Endothelial cell of umbilical vein (primary cell): ENCODE measurements at regions not wholly inside any gene's neighbourhood (a gene's known extent, or its start where the extent isn't known, plus 50 kb on each side); places are given as distances from the start of the nearest gene placed in this dataset.

Source experiments
- BruUV-seq: library from RNA; stranded (reverse); fragments of 400-500 nt; replicated peaks from 2 replicates; lab custom pipeline; 2021; lab: Mats Ljungman, UMichigan
- CTCF ChIA-PET: fragments of 300-600, 350-600 bp; sonication (Branson Sonifier 250); formaldehyde crosslinking; loops from one replicate; lab custom pipeline; 2021; ENCODE audit warnings: antibody characterized with exemption, inconsistent platforms; lab: Charles Lee
- POLR2A ChIA-PET: fragments of 300-600, 350-600 bp; sonication (Branson Sonifier 250); formaldehyde crosslinking; loops from one replicate; lab custom pipeline; 2021; ENCODE audit warnings: antibody characterized with exemption, inconsistent platforms; lab: Charles Lee
- DNase-seq: peaks from one replicate; pipeline ENCODE4 v3.0.0-alpha.2; 2011; ENCODE audit warnings: low read depth, low spot score
- FAIRE-seq: peaks from 2 replicates; lab custom pipeline; 2011; peaks lifted over from hg19 to GRCh38; lab: Jason Lieb, UNC
- H2AFZ ChIP-seq: 2 replicates; pipeline ENCODE4 v1.6.0; 2012; ENCODE audit warnings: low read depth, low read length, control low read depth, inconsistent platforms
- H3K27ac ChIP-seq: 2 replicates; pipeline ENCODE4 v1.5.1; 2011; ENCODE audit warnings: low read depth, mild to moderate bottlenecking, control low read depth, low read length, moderate library complexity; ENCODE audit not compliant: insufficient read depth
- H3K27me3 ChIP-seq, 2 experiments: 2 replicates each; pipeline versions ENCODE4 v1.6.0 to v1.6.1; 2011; ENCODE audit warnings: low read length in 2 of 2, mixed read lengths in 1 of 2; ENCODE audit not compliant: control insufficient read depth in 2 of 2, insufficient read depth in 2 of 2
- H3K36me3 ChIP-seq, 2 experiments: 2 replicates in 1 of 2; 3 replicates in 1 of 2; pipeline ENCODE4 v1.5.1; 2011; ENCODE audit warnings: low read length in 2 of 2, mild to moderate bottlenecking in 1 of 2, moderate library complexity in 1 of 2; ENCODE audit not compliant: control insufficient read depth in 2 of 2, insufficient read depth in 2 of 2; ENCODE audit errors: extremely low read depth in 1 of 2
- H3K4me1 ChIP-seq: 3 replicates; pipeline ENCODE4 v1.5.1; 2011; ENCODE audit warnings: mild to moderate bottlenecking, low read length; ENCODE audit not compliant: control insufficient read depth, insufficient read depth; ENCODE audit errors: extremely low read depth
- H3K4me2 ChIP-seq: 2 replicates; pipeline ENCODE4 v1.6.1; 2011; ENCODE audit warnings: low read length, control low read depth, mixed read lengths; ENCODE audit not compliant: insufficient read depth
- H3K4me3 ChIP-seq, 3 experiments: fragments of 200-600 bp in 1 of 3; sonication (generic), shearing (Covaris generic) in 1 of 3; replicated peaks in 1 of 3; 2 replicates each; pipeline ENCODE4 v1.5.1; 2011 to 2016; ENCODE audit warnings: control low read depth in 3 of 3, low read length in 3 of 3, mild to moderate bottlenecking in 2 of 3, inconsistent platforms in 1 of 3, low read depth in 1 of 3, moderate library complexity in 1 of 3; ENCODE audit not compliant: insufficient read depth in 1 of 3
- H3K79me2 ChIP-seq: 2 replicates; pipeline ENCODE4 v1.6.0; 2012; ENCODE audit warnings: low read length, inconsistent platforms; ENCODE audit not compliant: control insufficient read depth, insufficient read depth
- H3K9ac ChIP-seq: replicated peaks from 2 replicates; pipeline ENCODE3; 2011; ENCODE audit warnings: low read length, control low read depth; ENCODE audit not compliant: insufficient read depth; ENCODE audit errors: extremely low read depth
- H3K9me1 ChIP-seq: replicated peaks from 3 replicates; pipeline ENCODE4 v1.6.0; 2011; ENCODE audit warnings: mild to moderate bottlenecking, low read length; ENCODE audit not compliant: control insufficient read depth, insufficient read depth; ENCODE audit errors: extremely low read depth
- H3K9me3 ChIP-seq: replicated peaks from 2 replicates; pipeline ENCODE4 v1.5.1; 2012; ENCODE audit warnings: low read length, inconsistent platforms; ENCODE audit not compliant: control insufficient read depth, insufficient read depth
- H4K20me1 ChIP-seq: replicated peaks from 2 replicates; pipeline ENCODE3; 2011; ENCODE audit warnings: mild to moderate bottlenecking, low read length; ENCODE audit not compliant: control insufficient read depth, insufficient read depth; ENCODE audit errors: extremely low read depth
- EZH2 ChIP-seq: IDR thresholded peaks from 2 replicates; pipeline ENCODE4 v1.6.1; 2012; ENCODE audit warnings: borderline replicate concordance, low read depth, mild to moderate bottlenecking, moderate library complexity, low read length, inconsistent platforms; ENCODE audit not compliant: severe bottlenecking
- FOS ChIP-seq: IDR thresholded peaks from 2 replicates; pipeline ENCODE4 v1.6.1; 2011; ENCODE audit warnings: mild to moderate bottlenecking, low read length, moderate library complexity, borderline replicate concordance; ENCODE audit not compliant: insufficient read depth
- GATA2 ChIP-seq: IDR thresholded peaks from 2 replicates; pipeline ENCODE4 v1.7.0; 2011; ENCODE audit warnings: low read depth, mild to moderate bottlenecking, moderate library complexity, mixed read lengths, low read length; ENCODE audit not compliant: insufficient read length, insufficient read depth
- JUN ChIP-seq: IDR thresholded peaks from 2 replicates; pipeline ENCODE4 v1.6.1; 2011; ENCODE audit warnings: borderline replicate concordance, low read depth; ENCODE audit not compliant: insufficient read length, insufficient read depth
- MAX ChIP-seq: IDR thresholded peaks from 2 replicates; pipeline ENCODE4 v1.6.1; 2011; ENCODE audit not compliant: insufficient read depth, insufficient read length
- MYC ChIP-seq: IDR thresholded peaks from one replicate; pipeline ENCODE4 v1.6.1; 2011; ENCODE audit warnings: mild to moderate bottlenecking, low read depth, low read length
- POLR2A ChIP-seq: IDR thresholded peaks from 2 replicates; pipeline ENCODE4 v1.6.1; 2012; ENCODE audit warnings: low read depth, mild to moderate bottlenecking, control low read depth, low read length
- POLR2AphosphoS5 ChIP-seq: IDR thresholded peaks from 2 replicates; pipeline ENCODE4 v1.6.1; 2012; ENCODE audit warnings: low read depth, mild to moderate bottlenecking, control low read depth, low read length, moderate library complexity; ENCODE audit not compliant: insufficient read depth
- dilution Hi-C: fragments of 300-500 bp; cut with MboI; formaldehyde crosslinking; loops from one replicate; pipeline ENCODE4 v1.15.0; 2019; ENCODE audit warnings: low sequenced_read_pairs; ENCODE audit not compliant: extremely low pct_ligation_motif_present
- intact Hi-C: fragments of 100-400 bp; cut with micrococcal nuclease; formaldehyde crosslinking; loops from one replicate; pipeline ENCODE4 v1.10.0; 2022
- TF ChIP-seq, protein P1 (sequence below), 2 donors: IDR thresholded peaks; 1 replicate in 1 of 2; 2 replicates in 1 of 2; pipeline ENCODE4 v1.5.1; 2011; ENCODE audit warnings: low read length in 2 of 2, mild to moderate bottlenecking in 2 of 2, moderate library complexity in 2 of 2, control low read depth in 1 of 2, inconsistent platforms in 1 of 2, low read depth in 1 of 2; ENCODE audit not compliant: insufficient read depth in 1 of 2; ENCODE audit errors: extremely low read depth in 1 of 2

GRCh38 chr4:26264109-26264508, 56.7 kb upstream of the RBPJ start:
- no peak for FAIRE-seq
- BruUV-seq = no TSS peak
- dilution Hi-C loops = no loop called here

More at GRCh38 chr4:26264109-26264508, 56.7 kb upstream of the RBPJ start:
- H4K20me1 ChIP-seq = no peaks in the 10 kb centered on the region
- TF ChIP-seq GATA2 (no peak), JUN (no peak), MYC (no peak), FOS (no peak), POLR2AphosphoS5 (no peak), EZH2 (no peak), POLR2A (no peak), MAX (no peak)
- TF ChIP-seq, protein P1, sequence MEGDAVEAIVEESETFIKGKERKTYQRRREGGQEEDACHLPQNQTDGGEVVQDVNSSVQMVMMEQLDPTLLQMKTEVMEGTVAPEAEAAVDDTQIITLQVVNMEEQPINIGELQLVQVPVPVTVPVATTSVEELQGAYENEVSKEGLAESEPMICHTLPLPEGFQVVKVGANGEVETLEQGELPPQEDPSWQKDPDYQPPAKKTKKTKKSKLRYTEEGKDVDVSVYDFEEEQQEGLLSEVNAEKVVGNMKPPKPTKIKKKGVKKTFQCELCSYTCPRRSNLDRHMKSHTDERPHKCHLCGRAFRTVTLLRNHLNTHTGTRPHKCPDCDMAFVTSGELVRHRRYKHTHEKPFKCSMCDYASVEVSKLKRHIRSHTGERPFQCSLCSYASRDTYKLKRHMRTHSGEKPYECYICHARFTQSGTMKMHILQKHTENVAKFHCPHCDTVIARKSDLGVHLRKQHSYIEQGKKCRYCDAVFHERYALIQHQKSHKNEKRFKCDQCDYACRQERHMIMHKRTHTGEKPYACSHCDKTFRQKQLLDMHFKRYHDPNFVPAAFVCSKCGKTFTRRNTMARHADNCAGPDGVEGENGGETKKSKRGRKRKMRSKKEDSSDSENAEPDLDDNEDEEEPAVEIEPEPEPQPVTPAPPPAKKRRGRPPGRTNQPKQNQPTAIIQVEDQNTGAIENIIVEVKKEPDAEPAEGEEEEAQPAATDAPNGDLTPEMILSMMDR (IDR thresholded peaks at IDR 0.05; ENCODE audit: extremely low read depth in 1 of 2, insufficient read depth in 1 of 2, low read depth in 1 of 2, low read length in 2 of 2) = no peak
- no peaks in the 10 kb centered on the region for H3K4me1 ChIP-seq
- no peak overlapping the region for H3K4me2 ChIP-seq
- H2AFZ ChIP-seq = no peak overlapping the region
- no peak for DNase-seq
- H3K36me3 ChIP-seq = no peaks in the 10 kb centered on the region
- no peaks in the 10 kb centered on the region for H3K27me3 ChIP-seq
- ChIA-PET POLR2A (no interaction called here), CTCF (no interaction called here)
- no peak overlapping the region for H3K9ac ChIP-seq
- H3K27ac ChIP-seq = no peak overlapping the region
- no peaks in the 10 kb centered on the region for H3K9me3 ChIP-seq
- intact Hi-C loops = no loop called here
- H3K4me3 ChIP-seq = no peak overlapping the region
- H3K79me2 ChIP-seq = no peaks in the 10 kb centered on the region
- H3K9me1 ChIP-seq = no peaks in the 10 kb centered on the region
